ENCODE measurements at regions not wholly inside any gene's neighbourhood (a gene's known extent, or its start where the extent isn't known, plus 50 kb on each side); places are given as distances from the start of the nearest gene placed in this dataset.

GRCh38 chr6:19368511-19368910, 468.7 kb upstream of the ID4 start:
- TF ChIP-seq CTCF (IDR thresholded peaks at IDR 0.05): no peak
- no peak for TF ChIP-seq POLR2A (IDR thresholded peaks at IDR 0.05)

Data from sigmoid colon (tissue), 3 donors.